Endothelial cell of umbilical vein (primary cell): ENCODE measurements at regions not wholly inside any gene's neighbourhood (a gene's known extent, or its start where the extent isn't known, plus 50 kb on each side); places are given as distances from the start of the nearest gene placed in this dataset.

Source experiments
- BruUV-seq: library from RNA; stranded (reverse); fragments of 400-500 nt; replicated peaks from 2 replicates; lab custom pipeline; 2021; lab: Mats Ljungman, UMichigan
- CTCF ChIA-PET: fragments of 300-600, 350-600 bp; sonication (Branson Sonifier 250); formaldehyde crosslinking; loops from one replicate; lab custom pipeline; 2021; ENCODE audit warnings: antibody characterized with exemption, inconsistent platforms; lab: Charles Lee
- POLR2A ChIA-PET: fragments of 300-600, 350-600 bp; sonication (Branson Sonifier 250); formaldehyde crosslinking; loops from one replicate; lab custom pipeline; 2021; ENCODE audit warnings: antibody characterized with exemption, inconsistent platforms; lab: Charles Lee
- DNase-seq: peaks from one replicate; pipeline ENCODE4 v3.0.0-alpha.2; 2011; ENCODE audit warnings: low read depth, low spot score
- FAIRE-seq: peaks from 2 replicates; lab custom pipeline; 2011; peaks lifted over from hg19 to GRCh38; lab: Jason Lieb, UNC
- H2AFZ ChIP-seq: 2 replicates; pipeline ENCODE4 v1.6.0; 2012; ENCODE audit warnings: low read depth, low read length, control low read depth, inconsistent platforms
- H3K27ac ChIP-seq: 2 replicates; pipeline ENCODE4 v1.5.1; 2011; ENCODE audit warnings: low read depth, mild to moderate bottlenecking, control low read depth, low read length, moderate library complexity; ENCODE audit not compliant: insufficient read depth
- H3K27me3 ChIP-seq, 2 experiments: 2 replicates each; pipeline versions ENCODE4 v1.6.0 to v1.6.1; 2011; ENCODE audit warnings: low read length in 2 of 2, mixed read lengths in 1 of 2; ENCODE audit not compliant: control insufficient read depth in 2 of 2, insufficient read depth in 2 of 2
- H3K36me3 ChIP-seq, 2 experiments: 2 replicates in 1 of 2; 3 replicates in 1 of 2; pipeline ENCODE4 v1.5.1; 2011; ENCODE audit warnings: low read length in 2 of 2, mild to moderate bottlenecking in 1 of 2, moderate library complexity in 1 of 2; ENCODE audit not compliant: control insufficient read depth in 2 of 2, insufficient read depth in 2 of 2; ENCODE audit errors: extremely low read depth in 1 of 2
- H3K4me1 ChIP-seq: 3 replicates; pipeline ENCODE4 v1.5.1; 2011; ENCODE audit warnings: mild to moderate bottlenecking, low read length; ENCODE audit not compliant: control insufficient read depth, insufficient read depth; ENCODE audit errors: extremely low read depth
- H3K4me2 ChIP-seq: 2 replicates; pipeline ENCODE4 v1.6.1; 2011; ENCODE audit warnings: low read length, control low read depth, mixed read lengths; ENCODE audit not compliant: insufficient read depth
- H3K4me3 ChIP-seq, 3 experiments: fragments of 200-600 bp in 1 of 3; sonication (generic), shearing (Covaris generic) in 1 of 3; replicated peaks in 1 of 3; 2 replicates each; pipeline ENCODE4 v1.5.1; 2011 to 2016; ENCODE audit warnings: control low read depth in 3 of 3, low read length in 3 of 3, mild to moderate bottlenecking in 2 of 3, inconsistent platforms in 1 of 3, low read depth in 1 of 3, moderate library complexity in 1 of 3; ENCODE audit not compliant: insufficient read depth in 1 of 3
- H3K79me2 ChIP-seq: 2 replicates; pipeline ENCODE4 v1.6.0; 2012; ENCODE audit warnings: low read length, inconsistent platforms; ENCODE audit not compliant: control insufficient read depth, insufficient read depth
- H3K9ac ChIP-seq: replicated peaks from 2 replicates; pipeline ENCODE3; 2011; ENCODE audit warnings: low read length, control low read depth; ENCODE audit not compliant: insufficient read depth; ENCODE audit errors: extremely low read depth
- H3K9me1 ChIP-seq: replicated peaks from 3 replicates; pipeline ENCODE4 v1.6.0; 2011; ENCODE audit warnings: mild to moderate bottlenecking, low read length; ENCODE audit not compliant: control insufficient read depth, insufficient read depth; ENCODE audit errors: extremely low read depth
- H3K9me3 ChIP-seq: replicated peaks from 2 replicates; pipeline ENCODE4 v1.5.1; 2012; ENCODE audit warnings: low read length, inconsistent platforms; ENCODE audit not compliant: control insufficient read depth, insufficient read depth
- H4K20me1 ChIP-seq: replicated peaks from 2 replicates; pipeline ENCODE3; 2011; ENCODE audit warnings: mild to moderate bottlenecking, low read length; ENCODE audit not compliant: control insufficient read depth, insufficient read depth; ENCODE audit errors: extremely low read depth
- EZH2 ChIP-seq: IDR thresholded peaks from 2 replicates; pipeline ENCODE4 v1.6.1; 2012; ENCODE audit warnings: borderline replicate concordance, low read depth, mild to moderate bottlenecking, moderate library complexity, low read length, inconsistent platforms; ENCODE audit not compliant: severe bottlenecking
- FOS ChIP-seq: IDR thresholded peaks from 2 replicates; pipeline ENCODE4 v1.6.1; 2011; ENCODE audit warnings: mild to moderate bottlenecking, low read length, moderate library complexity, borderline replicate concordance; ENCODE audit not compliant: insufficient read depth
- GATA2 ChIP-seq: IDR thresholded peaks from 2 replicates; pipeline ENCODE4 v1.7.0; 2011; ENCODE audit warnings: low read depth, mild to moderate bottlenecking, moderate library complexity, mixed read lengths, low read length; ENCODE audit not compliant: insufficient read length, insufficient read depth
- JUN ChIP-seq: IDR thresholded peaks from 2 replicates; pipeline ENCODE4 v1.6.1; 2011; ENCODE audit warnings: borderline replicate concordance, low read depth; ENCODE audit not compliant: insufficient read length, insufficient read depth
- MYC ChIP-seq: IDR thresholded peaks from one replicate; pipeline ENCODE4 v1.6.1; 2011; ENCODE audit warnings: mild to moderate bottlenecking, low read depth, low read length
- POLR2A ChIP-seq: IDR thresholded peaks from 2 replicates; pipeline ENCODE4 v1.6.1; 2012; ENCODE audit warnings: low read depth, mild to moderate bottlenecking, control low read depth, low read length
- POLR2AphosphoS5 ChIP-seq: IDR thresholded peaks from 2 replicates; pipeline ENCODE4 v1.6.1; 2012; ENCODE audit warnings: low read depth, mild to moderate bottlenecking, control low read depth, low read length, moderate library complexity; ENCODE audit not compliant: insufficient read depth
- dilution Hi-C: fragments of 300-500 bp; cut with MboI; formaldehyde crosslinking; loops from one replicate; pipeline ENCODE4 v1.15.0; 2019; ENCODE audit warnings: low sequenced_read_pairs; ENCODE audit not compliant: extremely low pct_ligation_motif_present
- intact Hi-C: fragments of 100-400 bp; cut with micrococcal nuclease; formaldehyde crosslinking; loops from one replicate; pipeline ENCODE4 v1.10.0; 2022
- TF ChIP-seq, protein P1 (sequence below): IDR thresholded peaks from 2 replicates; pipeline ENCODE4 v1.6.1; 2011; ENCODE audit not compliant: insufficient read depth, insufficient read length
- TF ChIP-seq, protein P2 (sequence below), 2 donors: IDR thresholded peaks; 1 replicate in 1 of 2; 2 replicates in 1 of 2; pipeline ENCODE4 v1.5.1; 2011; ENCODE audit warnings: low read length in 2 of 2, mild to moderate bottlenecking in 2 of 2, moderate library complexity in 2 of 2, control low read depth in 1 of 2, inconsistent platforms in 1 of 2, low read depth in 1 of 2; ENCODE audit not compliant: insufficient read depth in 1 of 2; ENCODE audit errors: extremely low read depth in 1 of 2

DNA sequence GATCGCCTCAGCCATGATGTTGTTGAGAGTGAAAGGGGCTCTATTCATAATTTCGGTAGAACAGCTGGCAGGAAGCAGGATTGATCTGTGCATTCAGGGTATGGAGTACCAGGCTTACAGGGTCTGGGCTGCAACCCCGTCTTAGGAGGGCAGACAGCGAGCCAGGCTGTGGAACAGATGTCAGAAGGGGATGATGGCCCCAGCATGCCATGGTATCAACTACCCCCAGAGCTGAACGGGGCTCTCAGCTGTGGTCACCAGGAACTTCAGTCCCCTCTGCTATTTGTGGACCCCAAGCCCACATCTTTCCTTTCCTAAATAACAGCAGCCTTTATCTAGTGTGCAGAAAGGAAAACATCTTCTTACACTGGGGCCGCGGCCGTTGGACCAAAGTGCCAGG, 422.2 kb upstream of the SALL3 start:
- Histone ChIP-seq H3K4me2 (no peak overlapping the region), H3K9me1 (no peaks in the 10 kb centered on the region), H3K79me2 (no peaks in the 10 kb centered on the region), H3K4me3 (no peak overlapping the region), H3K4me1 (no peaks in the 10 kb centered on the region), H3K9ac (no peak overlapping the region), H3K36me3 (no peaks in the 10 kb centered on the region), H3K27ac (no peak overlapping the region), H4K20me1 (no peaks in the 10 kb centered on the region), H3K9me3 (no peaks in the 10 kb centered on the region), H2AFZ (no peak overlapping the region), H3K27me3 (no peaks in the 10 kb centered on the region)
- FAIRE-seq, result no peak
- TF ChIP-seq, protein P1, sequence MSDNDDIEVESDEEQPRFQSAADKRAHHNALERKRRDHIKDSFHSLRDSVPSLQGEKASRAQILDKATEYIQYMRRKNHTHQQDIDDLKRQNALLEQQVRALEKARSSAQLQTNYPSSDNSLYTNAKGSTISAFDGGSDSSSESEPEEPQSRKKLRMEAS, result no peak
- TF ChIP-seq POLR2AphosphoS5, result no peak
- no peak for TF ChIP-seq POLR2A
- TF ChIP-seq MYC, result no peak
- no peak for TF ChIP-seq GATA2
- TF ChIP-seq EZH2, result no peak
- TF ChIP-seq, protein P2, sequence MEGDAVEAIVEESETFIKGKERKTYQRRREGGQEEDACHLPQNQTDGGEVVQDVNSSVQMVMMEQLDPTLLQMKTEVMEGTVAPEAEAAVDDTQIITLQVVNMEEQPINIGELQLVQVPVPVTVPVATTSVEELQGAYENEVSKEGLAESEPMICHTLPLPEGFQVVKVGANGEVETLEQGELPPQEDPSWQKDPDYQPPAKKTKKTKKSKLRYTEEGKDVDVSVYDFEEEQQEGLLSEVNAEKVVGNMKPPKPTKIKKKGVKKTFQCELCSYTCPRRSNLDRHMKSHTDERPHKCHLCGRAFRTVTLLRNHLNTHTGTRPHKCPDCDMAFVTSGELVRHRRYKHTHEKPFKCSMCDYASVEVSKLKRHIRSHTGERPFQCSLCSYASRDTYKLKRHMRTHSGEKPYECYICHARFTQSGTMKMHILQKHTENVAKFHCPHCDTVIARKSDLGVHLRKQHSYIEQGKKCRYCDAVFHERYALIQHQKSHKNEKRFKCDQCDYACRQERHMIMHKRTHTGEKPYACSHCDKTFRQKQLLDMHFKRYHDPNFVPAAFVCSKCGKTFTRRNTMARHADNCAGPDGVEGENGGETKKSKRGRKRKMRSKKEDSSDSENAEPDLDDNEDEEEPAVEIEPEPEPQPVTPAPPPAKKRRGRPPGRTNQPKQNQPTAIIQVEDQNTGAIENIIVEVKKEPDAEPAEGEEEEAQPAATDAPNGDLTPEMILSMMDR (IDR thresholded peaks at IDR 0.05; ENCODE audit: extremely low read depth in 1 of 2, insufficient read depth in 1 of 2, low read depth in 1 of 2, low read length in 2 of 2), result no peak
- TF ChIP-seq JUN, result no peak
- TF ChIP-seq FOS, result no peak
- POLR2A ChIA-PET, result no interaction called here
- DNase-seq, result no peak
- intact Hi-C loops, result no loop called here
- CTCF ChIA-PET, result no interaction called here
- BruUV-seq, result no TSS peak
- dilution Hi-C loops, result no loop called here
